Effector memory CD8-positive, alpha-beta T cell (primary cell): ENCODE measurements at regions not wholly inside any gene's neighbourhood (a gene's known extent, or its start where the extent isn't known, plus 50 kb on each side); places are given as distances from the start of the nearest gene placed in this dataset.
A peak's percentile ranks its signal among the peaks of the same experiment; 100 is the strongest.
"Not testable (repeated sequence)": the region's sequence is repeated elsewhere in the genome, so short reads cannot be mapped to it uniquely, and the experiment has no call there.

Source experiments
- ATAC-seq: fragments of 150-1000 bp; cut with Tn5 transposase; replicated peaks from 2 replicates; pipeline ENCODE4 v1.10.0; 2021; ENCODE audit warnings: mild to moderate bottlenecking, moderate library complexity
- DNase-seq, 3 experiments: peaks; one replicate each; pipeline ENCODE4 v3.0.0; 2021
- H3K27ac Mint-ChIP-seq, 2 donors: one replicate each; pipeline ENCODE4 v1.8.0; 2022; ENCODE audit warnings: mild to moderate bottlenecking in 2 of 2, mixed read lengths in 2 of 2, moderate library complexity in 2 of 2
- H3K27me3 Mint-ChIP-seq, 2 donors: one replicate each; pipeline ENCODE4 v1.8.0; 2022; ENCODE audit warnings: mixed read lengths in 2 of 2
- H3K36me3 Mint-ChIP-seq: one replicate; pipeline ENCODE4 v1.8.0; 2022; ENCODE audit warnings: mild to moderate bottlenecking, moderate library complexity, mixed read lengths; ENCODE audit not compliant: insufficient read depth
- H3K4me1 Mint-ChIP-seq, 2 donors: one replicate each; pipeline ENCODE4 v1.8.0; 2022; ENCODE audit warnings: low read depth in 2 of 2, mixed read lengths in 2 of 2
- H3K4me3 Mint-ChIP-seq, 2 donors: one replicate each; pipeline ENCODE4 v1.8.0; 2022; ENCODE audit warnings: mild to moderate bottlenecking in 2 of 2, mixed read lengths in 2 of 2, moderate library complexity in 2 of 2
- H3K9me3 Mint-ChIP-seq, 2 donors: one replicate each; pipeline ENCODE4 v1.8.0; 2022; ENCODE audit warnings: mixed read lengths in 2 of 2

DNA sequence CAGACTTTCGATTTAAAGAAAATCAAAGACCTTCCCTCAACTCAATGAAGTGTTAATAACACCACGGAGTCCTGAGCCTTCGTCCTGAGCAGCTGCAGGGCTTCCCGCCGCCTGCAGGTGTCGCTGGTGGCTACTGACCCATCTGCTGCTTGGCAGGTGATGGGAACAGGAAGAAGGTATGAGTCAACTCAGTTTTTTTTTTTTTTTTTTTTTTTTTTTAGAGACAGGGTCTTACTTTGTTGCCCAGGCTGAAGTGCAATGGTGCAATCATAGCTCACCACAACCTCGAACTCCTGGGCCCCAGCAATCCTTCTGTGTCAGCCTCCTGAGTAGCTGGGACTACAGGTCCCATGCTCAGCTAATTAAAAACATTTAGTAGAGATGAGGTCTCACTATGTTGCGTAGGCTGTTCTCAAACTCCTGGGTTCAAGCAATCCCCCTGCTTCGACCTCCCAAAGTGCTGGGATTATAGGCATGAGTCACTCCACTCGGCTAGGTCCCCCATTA lies 185.7 kb upstream of the IL12B start:
- ATAC-seq, result peak; percentile 93
- H3K9me3 Mint-ChIP-seq, result no peaks in the 10 kb centered on the region
- H3K36me3 Mint-ChIP-seq, result peaks cover 3% of the 10 kb centered on the region
- H3K4me3 Mint-ChIP-seq, result peak overlapping the region in 1 of 2 donors; percentile 21
- DNase-seq, result peak; percentile 43 to 52 (median 45)
- no peak overlapping the region for H3K27ac Mint-ChIP-seq
- peaks cover 2 to 3% of the 10 kb centered on the region in 2 donors for H3K4me1 Mint-ChIP-seq
- H3K27me3 Mint-ChIP-seq, result peaks cover 19 to 59% of the 10 kb centered on the region in 2 donors

DNA sequence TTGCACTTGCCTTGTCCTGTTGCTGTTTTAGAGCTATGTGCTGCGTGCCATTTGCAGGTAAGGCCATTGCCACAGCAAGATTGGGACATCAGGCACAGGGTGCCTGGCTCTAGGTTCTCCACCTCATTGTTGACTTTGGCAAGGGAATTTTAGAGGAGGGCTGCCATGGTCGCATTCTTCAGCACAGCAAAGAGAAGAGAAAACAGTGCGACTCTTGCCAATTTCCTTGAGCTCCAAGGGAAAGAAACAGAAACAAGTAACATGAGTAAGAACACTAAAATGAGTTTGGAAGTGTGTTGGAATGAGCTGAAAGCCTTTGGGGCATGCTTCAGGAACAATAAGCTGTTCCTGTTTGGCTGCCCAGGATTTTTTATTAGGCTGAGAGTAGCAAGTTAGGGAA lies 188.1 kb upstream of the IL12B start:
- Mint-ChIP-seq H3K4me1 (peaks cover 2 to 3% of the 10 kb centered on the region in 2 donors), H3K4me3 (no peak overlapping the region), H3K27ac (peak overlapping the region in 1 of 2 donors; percentile 72), H3K36me3 (no peaks in the 10 kb centered on the region), H3K9me3 (no peaks in the 10 kb centered on the region), H3K27me3 (peaks cover 8 to 53% of the 10 kb centered on the region in 2 donors)
- DNase-seq, result no peak
- no peak for ATAC-seq

DNA sequence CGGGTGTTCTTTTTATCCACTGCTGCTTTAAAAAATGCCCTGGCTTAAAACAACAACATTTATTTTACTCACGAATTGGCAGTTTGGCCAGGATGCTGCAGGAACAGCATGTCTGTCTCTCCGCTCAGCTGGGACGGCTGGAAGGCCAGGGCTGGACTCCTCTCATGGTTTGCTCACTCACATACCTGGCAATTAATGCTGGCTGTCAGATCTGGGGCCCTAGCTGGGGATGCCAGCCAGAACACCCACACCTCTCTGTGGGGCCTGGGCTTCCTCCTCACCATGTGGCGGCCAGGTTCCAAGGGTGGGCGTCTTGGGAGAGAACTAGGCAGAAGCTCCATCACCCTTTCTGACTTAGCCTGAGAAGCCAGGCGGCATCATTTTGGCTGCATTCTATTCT lies 189.1 kb upstream of the IL12B start:
- no peak for DNase-seq
- H3K27ac Mint-ChIP-seq, result no peak overlapping the region
- peaks cover 2 to 3% of the 10 kb centered on the region in 2 donors for H3K4me1 Mint-ChIP-seq
- H3K4me3 Mint-ChIP-seq, result no peak overlapping the region
- no peak for ATAC-seq
- no peaks in the 10 kb centered on the region for H3K36me3 Mint-ChIP-seq
- no peaks in the 10 kb centered on the region for H3K9me3 Mint-ChIP-seq
- peaks cover 6 to 43% of the 10 kb centered on the region in 2 donors for H3K27me3 Mint-ChIP-seq

DNA sequence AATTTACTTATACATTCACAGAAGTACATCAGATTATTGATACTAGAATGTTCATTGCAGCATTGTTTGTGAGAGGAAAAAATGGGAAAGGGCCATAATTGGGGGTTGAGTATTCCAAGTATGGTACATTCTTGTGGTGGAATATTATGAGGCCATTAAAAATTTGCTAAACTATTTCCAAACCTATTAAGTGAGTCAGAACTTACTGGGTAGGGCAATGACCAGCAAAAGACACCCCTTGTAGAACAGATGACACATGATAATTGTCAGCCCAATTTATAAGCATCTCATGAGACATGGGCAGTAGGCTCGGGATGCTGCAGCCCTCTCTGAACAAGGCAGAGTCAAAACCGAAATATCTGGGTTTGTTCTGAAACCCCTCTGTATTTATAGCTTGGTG lies 192.6 kb upstream of the IL12B start:
- ATAC-seq (no peak), DNase-seq (no peak)
- Mint-ChIP-seq H3K27ac (no peak overlapping the region), H3K4me3 (no peak overlapping the region), H3K36me3 (no peaks in the 10 kb centered on the region), H3K9me3 (no peaks in the 10 kb centered on the region), H3K27me3 (peaks cover 6 to 30% of the 10 kb centered on the region in 2 donors), H3K4me1 (no peaks in the 10 kb centered on the region)

DNA sequence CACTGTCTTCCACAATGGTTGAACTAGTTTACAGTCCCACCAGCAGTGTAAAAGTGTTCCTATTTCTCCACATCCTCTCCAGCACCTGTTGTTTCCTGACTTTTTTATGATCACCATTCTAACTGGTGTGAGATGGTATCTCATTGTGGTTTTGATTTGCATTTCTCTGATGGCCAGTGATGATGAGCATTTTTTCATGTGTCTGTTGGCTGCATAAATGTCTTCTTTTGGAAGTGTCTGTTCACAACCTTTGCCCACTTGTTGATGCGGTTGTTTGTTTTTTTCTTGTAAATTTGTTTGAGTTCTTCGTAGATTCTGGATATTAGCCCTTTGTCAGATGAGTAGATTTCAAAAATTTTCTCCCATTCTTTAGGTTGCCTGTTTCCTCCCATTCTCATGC lies 194.0 kb upstream of the IL12B start:
- not testable (repeated sequence) for H3K36me3 Mint-ChIP-seq, ATAC-seq, DNase-seq, H3K4me3 Mint-ChIP-seq, H3K9me3 Mint-ChIP-seq, H3K4me1 Mint-ChIP-seq, H3K27ac Mint-ChIP-seq
- H3K27me3 Mint-ChIP-seq, result peaks cover 0 to 16% of the 10 kb centered on the region in 2 donors

DNA sequence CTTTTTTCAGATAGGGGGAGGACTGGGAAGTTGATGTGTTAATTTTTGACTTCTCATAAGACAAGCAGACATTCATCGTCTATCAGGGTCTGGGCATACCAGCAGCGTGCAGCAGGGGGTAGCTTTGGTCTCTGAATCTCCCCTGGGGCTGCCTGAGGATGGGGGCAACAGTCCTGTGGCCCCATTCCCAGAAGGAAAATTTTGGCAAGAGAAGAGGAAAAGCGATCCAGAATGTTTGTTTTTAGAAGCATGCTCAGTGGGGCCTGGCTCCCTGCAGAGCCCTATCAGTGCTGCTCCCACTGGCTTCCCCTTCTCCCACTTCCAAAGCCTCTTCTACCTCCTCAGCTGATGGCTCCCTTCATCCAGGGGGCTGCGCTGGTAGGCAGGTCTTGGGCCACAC lies 194.8 kb upstream of the IL12B start:
- no peaks in the 10 kb centered on the region for H3K4me1 Mint-ChIP-seq
- ATAC-seq (no peak), DNase-seq (no peak)
- H3K27me3 Mint-ChIP-seq, result peaks cover 0 to 10% of the 10 kb centered on the region in 2 donors
- no peak overlapping the region for H3K4me3 Mint-ChIP-seq
- no peak overlapping the region for H3K27ac Mint-ChIP-seq
- H3K36me3 Mint-ChIP-seq, result no peaks in the 10 kb centered on the region
- H3K9me3 Mint-ChIP-seq, result no peaks in the 10 kb centered on the region

DNA sequence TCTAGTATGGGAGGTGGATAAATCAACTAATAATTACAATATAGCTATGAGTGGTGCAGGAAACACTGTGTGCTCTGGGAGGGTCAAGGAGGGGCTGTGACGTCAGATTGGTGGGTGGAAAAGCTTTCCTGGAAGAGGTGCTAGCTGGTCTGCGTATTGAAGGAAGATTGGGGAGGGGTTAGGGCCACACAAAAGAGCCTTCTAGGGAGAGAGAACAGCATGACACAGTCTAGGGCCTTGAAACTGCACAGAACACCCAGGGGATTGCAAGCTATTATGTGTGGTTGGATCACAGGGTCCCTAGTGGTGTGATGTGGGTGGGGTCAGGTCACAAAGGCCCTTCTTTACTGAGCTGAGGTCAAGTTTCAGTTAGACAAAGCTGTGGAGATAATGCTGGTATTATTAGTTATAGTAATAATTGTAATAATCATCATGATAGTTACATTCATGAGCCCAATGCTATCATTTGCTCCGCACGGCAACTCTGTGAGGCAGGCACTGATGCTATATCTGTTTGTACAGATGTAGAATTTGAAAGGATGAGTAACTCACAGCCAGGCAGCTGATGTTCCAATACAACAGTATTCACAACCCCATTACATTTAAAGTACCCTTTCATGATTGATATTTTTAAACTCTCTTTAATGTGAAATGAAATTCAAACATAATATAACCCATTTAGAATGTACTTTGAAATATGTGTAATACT lies 197.4 kb upstream of the IL12B start:
- ATAC-seq, result no peak
- H3K4me3 Mint-ChIP-seq, result no peak overlapping the region
- H3K27ac Mint-ChIP-seq, result no peak overlapping the region

DNA sequence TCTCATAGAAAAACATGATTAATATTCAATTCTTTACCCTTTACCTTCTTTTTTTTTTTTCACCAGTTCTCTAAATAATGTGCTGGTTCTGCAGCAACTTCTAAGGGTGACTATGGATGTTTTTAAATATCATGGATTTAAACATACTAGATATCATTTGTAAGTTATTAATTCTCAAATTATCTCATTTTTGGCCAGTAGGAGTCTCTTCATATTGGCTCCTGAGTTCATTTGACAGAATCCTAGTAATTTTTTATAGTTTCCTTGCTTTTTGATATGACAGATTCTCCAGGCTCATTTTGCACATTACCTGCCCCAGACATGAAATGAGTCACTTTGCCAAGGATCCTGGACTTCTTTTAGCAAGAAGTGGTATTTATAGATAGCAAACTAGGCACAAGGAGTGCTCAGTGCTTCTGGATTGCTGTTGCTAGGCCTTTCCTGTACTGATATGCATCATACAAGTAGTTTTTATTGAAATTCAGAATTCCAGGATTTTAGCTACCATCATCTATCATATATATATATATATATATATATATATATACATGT lies 201.3 kb upstream of the IL12B start:
- Mint-ChIP-seq H3K4me1 (no peaks in the 10 kb centered on the region), H3K4me3 (no peak overlapping the region), H3K27ac (no peak overlapping the region), H3K36me3 (no peaks in the 10 kb centered on the region), H3K9me3 (no peaks in the 10 kb centered on the region), H3K27me3 (peaks cover 0 to 4% of the 10 kb centered on the region in 2 donors)
- DNase-seq, result no peak
- no peak for ATAC-seq

More for the DNA sequence above, 197.4 kb upstream of the IL12B start:
- Mint-ChIP-seq H3K4me1 (no peaks in the 10 kb centered on the region), H3K27me3 (no peaks in the 10 kb centered on the region), H3K9me3 (no peaks in the 10 kb centered on the region), H3K36me3 (no peaks in the 10 kb centered on the region)
- DNase-seq, result no peak

DNA sequence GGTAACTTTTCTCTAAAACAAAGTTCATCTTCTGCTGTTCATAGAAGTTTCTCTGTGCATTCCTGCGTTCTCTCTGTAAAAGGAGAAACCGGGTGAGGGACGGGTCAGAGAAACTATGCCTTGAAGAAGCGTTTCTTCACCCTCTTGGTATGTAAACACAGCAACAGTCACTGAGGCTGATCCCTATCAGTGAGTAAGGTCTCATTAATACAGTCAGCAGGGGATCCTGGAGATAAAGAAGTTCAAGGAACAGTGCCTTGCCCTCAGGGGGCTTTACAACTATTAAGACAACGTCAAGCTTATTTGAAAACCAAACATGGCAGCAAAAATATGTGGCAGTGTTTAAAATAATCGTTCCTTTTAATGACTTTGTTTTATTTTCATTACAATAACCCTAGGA lies 202.9 kb upstream of the IL12B start:
- Mint-ChIP-seq H3K4me1 (no peaks in the 10 kb centered on the region), H3K36me3 (no peaks in the 10 kb centered on the region), H3K27me3 (peaks cover 5 to 14% of the 10 kb centered on the region in 2 donors), H3K9me3 (no peaks in the 10 kb centered on the region), H3K27ac (no peak overlapping the region), H3K4me3 (no peak overlapping the region)
- ATAC-seq (no peak), DNase-seq (no peak)

DNA sequence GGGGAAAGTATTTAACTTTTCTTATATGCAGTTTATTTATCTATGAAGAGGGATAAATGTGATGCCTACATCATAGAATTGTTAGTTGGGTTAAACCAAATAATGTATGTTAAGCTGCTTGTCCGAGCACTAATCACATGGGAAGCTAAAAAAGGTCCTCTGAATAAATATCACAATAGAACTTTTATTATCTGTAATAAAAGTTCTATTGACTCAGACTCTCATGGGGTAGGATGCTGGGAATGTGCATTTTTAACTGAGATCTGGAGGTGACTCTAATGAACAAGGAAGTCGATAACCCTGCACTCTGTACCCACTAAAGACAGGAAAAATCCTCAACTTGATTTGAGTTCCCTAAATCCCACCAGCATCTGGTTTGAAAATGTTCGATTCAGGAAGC lies 205.9 kb upstream of the IL12B start:
- Mint-ChIP-seq H3K9me3 (no peaks in the 10 kb centered on the region), H3K27ac (no peak overlapping the region), H3K36me3 (no peaks in the 10 kb centered on the region), H3K4me3 (no peak overlapping the region), H3K27me3 (peaks cover 11 to 14% of the 10 kb centered on the region in 2 donors), H3K4me1 (no peaks in the 10 kb centered on the region)
- DNase-seq, result no peak
- ATAC-seq, result no peak

DNA sequence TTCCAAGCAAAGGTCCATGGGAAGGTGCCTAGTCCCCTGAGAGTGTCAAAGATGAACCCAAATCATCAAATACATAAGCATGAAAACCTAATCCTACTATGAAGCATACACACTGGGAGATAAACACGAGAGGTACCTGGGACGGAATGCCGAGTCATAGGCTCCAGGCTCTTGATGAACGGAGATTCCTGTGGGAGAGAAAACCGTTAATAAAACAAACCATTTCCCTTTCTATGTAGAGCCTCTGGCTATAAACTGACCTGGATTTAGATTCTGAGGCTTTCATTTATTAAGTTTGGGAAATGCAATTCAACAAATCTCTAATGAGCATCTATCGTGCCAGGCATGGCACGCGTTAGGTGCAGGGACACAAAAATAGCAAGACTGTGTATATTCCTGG lies 206.4 kb upstream of the IL12B start:
- Mint-ChIP-seq H3K4me3 (no peak overlapping the region), H3K4me1 (no peaks in the 10 kb centered on the region), H3K27me3 (peaks cover 11 to 14% of the 10 kb centered on the region in 2 donors), H3K27ac (no peak overlapping the region), H3K9me3 (no peaks in the 10 kb centered on the region), H3K36me3 (no peaks in the 10 kb centered on the region)
- DNase-seq (no peak), ATAC-seq (no peak)

DNA sequence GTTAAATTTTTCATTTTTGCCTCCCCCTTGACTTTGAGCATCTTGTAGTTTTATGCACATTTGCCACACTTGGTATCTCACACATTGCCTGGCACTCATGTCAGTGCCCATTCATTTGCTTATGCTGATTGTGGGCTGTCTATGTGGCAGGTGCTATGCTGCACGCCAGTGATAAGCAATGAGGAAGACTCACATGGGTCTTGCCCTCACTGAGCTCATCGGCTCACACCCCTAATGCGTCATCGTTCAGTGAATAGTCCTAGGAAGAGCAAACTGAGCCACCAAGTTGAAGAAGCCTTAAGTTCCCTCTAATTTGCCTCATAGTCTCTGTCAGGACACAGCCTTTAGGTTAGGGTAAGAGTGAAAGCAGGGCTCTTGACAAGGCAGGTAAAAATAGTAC lies 209.4 kb upstream of the IL12B start:
- Mint-ChIP-seq H3K27ac (no peak overlapping the region), H3K27me3 (peaks cover 21 to 23% of the 10 kb centered on the region in 2 donors), H3K4me3 (no peak overlapping the region), H3K36me3 (no peaks in the 10 kb centered on the region), H3K9me3 (no peaks in the 10 kb centered on the region), H3K4me1 (no peaks in the 10 kb centered on the region)
- ATAC-seq (no peak), DNase-seq (no peak)

DNA sequence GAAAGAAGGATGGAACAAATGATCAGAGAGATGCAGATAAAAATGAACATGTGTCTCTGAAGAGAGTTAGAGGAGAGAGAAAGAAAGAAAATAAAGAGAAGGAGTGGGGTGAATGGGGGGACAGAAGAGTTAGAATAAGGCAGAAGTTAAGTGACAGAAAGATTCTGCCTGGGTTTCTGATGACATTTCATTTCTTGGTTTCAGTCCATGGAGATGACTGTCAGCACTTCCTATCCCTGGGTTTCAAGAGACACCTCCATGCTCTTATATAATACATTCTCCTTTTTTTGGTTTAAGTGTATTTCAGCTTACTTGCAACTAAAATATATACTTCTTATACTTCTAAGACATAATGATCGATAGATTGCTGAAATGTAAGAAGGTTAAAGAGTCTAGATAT lies 213.0 kb upstream of the IL12B start:
- H3K27ac Mint-ChIP-seq, result no peak overlapping the region
- ATAC-seq (no peak), DNase-seq (no peak)
- H3K9me3 Mint-ChIP-seq, result peaks cover 0 to 2% of the 10 kb centered on the region in 2 donors
- peaks cover 9 to 24% of the 10 kb centered on the region in 2 donors for H3K27me3 Mint-ChIP-seq
- no peak overlapping the region for H3K4me3 Mint-ChIP-seq
- H3K4me1 Mint-ChIP-seq, result no peaks in the 10 kb centered on the region
- H3K36me3 Mint-ChIP-seq, result no peaks in the 10 kb centered on the region

DNA sequence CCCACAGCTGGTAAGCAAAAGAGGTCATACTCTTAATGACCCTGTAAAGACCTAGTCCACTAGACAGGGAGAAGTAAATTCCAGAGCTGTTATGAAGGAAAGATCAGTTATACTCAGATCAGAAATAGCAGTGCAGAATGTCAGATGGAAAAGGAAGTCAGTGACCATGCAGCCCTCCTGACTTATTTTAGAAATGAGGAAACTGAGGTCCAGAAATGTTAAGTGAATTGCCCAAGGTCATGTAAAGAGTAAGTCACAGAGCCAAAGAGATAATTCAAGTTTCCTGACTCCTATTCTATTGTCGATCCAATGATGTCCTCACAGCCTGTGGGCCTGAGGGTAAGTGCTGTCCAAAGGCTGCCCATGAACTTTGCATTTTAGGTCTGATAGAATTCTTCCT lies 214.9 kb upstream of the IL12B start:
- Mint-ChIP-seq H3K9me3 (peaks cover 0 to 2% of the 10 kb centered on the region in 2 donors), H3K27ac (no peak overlapping the region), H3K36me3 (no peaks in the 10 kb centered on the region), H3K27me3 (peaks cover 9 to 24% of the 10 kb centered on the region in 2 donors), H3K4me1 (no peaks in the 10 kb centered on the region), H3K4me3 (no peak overlapping the region)
- ATAC-seq (no peak), DNase-seq (no peak)
